A549 (cell line): ENCODE measurements at regions not wholly inside any gene's neighbourhood (a gene's known extent, or its start where the extent isn't known, plus 50 kb on each side); places are given as distances from the start of the nearest gene placed in this dataset.

Source experiments
- ATAC-seq, 2 experiments: fragments of 200-7000 bp in 1 of 2; fragments of >200 bp in 1 of 2; cut with Nextera tagmentation in 1 of 2; cut with Tn5 transposase in 1 of 2; 3 replicates each; pipeline versions ENCODE4 v1.8.0 to v1.9.1; 2018 to 2020; ENCODE audit warnings: mild to moderate bottlenecking in 1 of 2, moderate library complexity in 1 of 2
- CTCF ChIA-PET: fragments of 300-600 bp; sonication (Branson Sonifier 250); formaldehyde crosslinking; extraction: SDS; loops from one replicate; lab custom pipeline; 2021; ENCODE audit warnings: antibody characterized with exemption, inconsistent platforms; lab: Yijun Ruan, JAX
- POLR2A ChIA-PET: fragments of 350-600 bp; formaldehyde crosslinking; extraction: SDS; loops from one replicate; lab custom pipeline; 2021; ENCODE audit warnings: antibody characterized with exemption, inconsistent platforms; lab: Yijun Ruan, JAX
- DNase-seq, 2 experiments: peaks; one replicate each; pipeline versions ENCODE4 v3.0.0 to v3.0.0-alpha.2; 2011 to 2016; ENCODE audit warnings: low read depth in 1 of 2, low spot score in 1 of 2
- FAIRE-seq: peaks from 2 replicates; lab custom pipeline; 2011; peaks lifted over from hg19 to GRCh38; lab: Jason Lieb, UNC
- H3K27ac ChIP-seq, 2 experiments: fragments of >200 bp; sonication (Bioruptor Twin); formaldehyde crosslinking; 3 replicates each; pipeline ENCODE4 v1.5.1; 2016 to 2017
- H3K4me1 ChIP-seq: fragments of >200 bp; sonication (Bioruptor Twin); formaldehyde crosslinking; 3 replicates; pipeline ENCODE4 v1.6.1; 2016
- H3K4me2 ChIP-seq: fragments of >200 bp; sonication (Bioruptor Twin); formaldehyde crosslinking; 3 replicates; pipeline ENCODE4 v1.6.1; 2016
- H3K4me3 ChIP-seq: fragments of >200 bp; sonication (Bioruptor Twin); formaldehyde crosslinking; 3 replicates; pipeline ENCODE4 v1.5.1; 2016
- H3K9me3 ChIP-seq: fragments of >200 bp; sonication (Bioruptor Twin); formaldehyde crosslinking; 3 replicates; pipeline ENCODE4 v1.6.1; 2016
- CBX2 ChIP-seq: fragments of 200-600 bp; sonication (generic); IDR thresholded peaks from 2 replicates; pipeline ENCODE4 v1.6.1; 2016; ENCODE audit warnings: low read depth, mild to moderate bottlenecking, borderline replicate concordance
- CEBPB ChIP-seq, 2 experiments: fragments of >200 bp in 1 of 2; sonication (Bioruptor Twin) in 1 of 2; formaldehyde crosslinking in 1 of 2; IDR thresholded peaks; 2 replicates each; pipeline ENCODE4 v1.6.1; 2012 to 2016
- CHD2 ChIP-seq: fragments of 150-350 bp; IDR thresholded peaks from 2 replicates; pipeline ENCODE4 v1.6.1; 2014; ENCODE audit warnings: low read length; ENCODE audit not compliant: partially characterized antibody
- CTCF ChIP-seq: fragments of >200 bp; sonication (Bioruptor Twin); formaldehyde crosslinking; IDR thresholded peaks from 3 replicates; pipeline ENCODE4 v1.5.1; 2016
- ESRRA ChIP-seq: fragments of 150-350 bp; IDR thresholded peaks from 2 replicates; pipeline ENCODE4 v1.6.1; 2014; ENCODE audit warnings: mild to moderate bottlenecking, low read length, borderline replicate concordance
- FOXS1 ChIP-seq: fragments of 250-450 bp; sonication (Bioruptor Pico); IDR thresholded peaks from 2 replicates; pipeline ENCODE4 v1.5.0; 2020; ENCODE audit warnings: mild to moderate bottlenecking, moderate library complexity
- HOXB13 ChIP-seq: fragments of 250-450 bp; sonication (Bioruptor Pico); IDR thresholded peaks from 2 replicates; pipeline ENCODE4 v1.5.0; 2020; ENCODE audit warnings: low read depth, mild to moderate bottlenecking, moderate library complexity
- KDM5A ChIP-seq: fragments of 200-600 bp; sonication (generic); IDR thresholded peaks from 2 replicates; pipeline ENCODE4 v1.6.1; 2016; ENCODE audit warnings: antibody characterized with exemption, mild to moderate bottlenecking
- MAFK ChIP-seq: fragments of 450-650 bp; IDR thresholded peaks from 2 replicates; pipeline ENCODE4 v1.6.1; 2014; ENCODE audit not compliant: partially characterized antibody
- RAD21 ChIP-seq, 2 experiments: fragments of >200 bp in 1 of 2; sonication (Bioruptor Twin) in 1 of 2; formaldehyde crosslinking in 1 of 2; IDR thresholded peaks in 1 of 2; conservative IDR thresholded peaks in 1 of 2; 2 replicates in 1 of 2; 3 replicates in 1 of 2; pipeline ENCODE4 v1.6.1; 2012 to 2018; ENCODE audit warnings: inconsistent platforms in 1 of 2
- RCOR1 ChIP-seq: fragments of 150-350 bp; IDR thresholded peaks from 2 replicates; pipeline ENCODE4 v1.6.1; 2014; ENCODE audit warnings: antibody characterized with exemption, low read length, low read depth
- RFX5 ChIP-seq: fragments of 450-650 bp; IDR thresholded peaks from 2 replicates; pipeline ENCODE4 v1.7.1; 2014; ENCODE audit warnings: antibody characterized with exemption, mild to moderate bottlenecking, moderate library complexity
- ZC3H11A ChIP-seq: fragments of 450-650 bp; IDR thresholded peaks from 2 replicates; pipeline ENCODE4 v1.6.1; 2014; ENCODE audit warnings: antibody characterized with exemption, mild to moderate bottlenecking
- ZNF302 ChIP-seq: fragments of 250-450 bp; sonication (Bioruptor Pico); IDR thresholded peaks from 2 replicates; pipeline ENCODE4 v1.9.0; 2021; ENCODE audit warnings: inconsistent platforms, mild to moderate bottlenecking, moderate library complexity
- WGBS: methylation state at CpG from one replicate; pipeline ENCODE4 v1.1.6; 2017; ENCODE audit errors: missing lambda C conversion rate; 5-methylcytosine and 5-hydroxymethylcytosine counted together
- TF ChIP-seq, protein P1 (sequence below): IDR thresholded peaks from 2 replicates; pipeline ENCODE4 v1.6.1; 2012
- TF ChIP-seq, protein P2 (sequence below): fragments of >200 bp; sonication (Bioruptor Twin); formaldehyde crosslinking; IDR thresholded peaks from 2 replicates; pipeline ENCODE4 v1.6.1; 2016
- TF ChIP-seq, protein P3 (sequence below): fragments of 250-450 bp; sonication (Bioruptor Pico); IDR thresholded peaks from 2 replicates; pipeline ENCODE4 v1.5.0; 2020; ENCODE audit warnings: low read depth, mild to moderate bottlenecking, moderate library complexity

DNA sequence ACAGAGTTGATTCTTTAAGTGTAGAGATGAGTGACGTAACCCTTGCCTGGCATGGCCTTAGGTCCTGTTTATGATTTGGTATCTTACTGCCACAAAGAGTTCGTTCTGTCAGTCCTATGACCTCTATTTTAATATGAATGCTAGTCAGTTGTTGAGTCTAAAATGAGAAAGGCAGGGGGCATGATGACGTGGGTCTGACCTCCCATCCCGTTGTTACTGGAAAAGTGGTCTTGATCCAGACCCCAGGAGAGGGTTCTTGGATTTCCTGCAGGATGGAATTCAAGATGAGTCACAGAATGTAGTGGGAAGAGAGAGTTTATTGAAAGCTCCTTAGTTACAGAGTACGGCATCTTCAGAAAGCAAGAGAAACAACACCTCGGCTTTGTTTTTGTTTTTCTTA lies 317.0 kb upstream of the COBL start:
- DNase-seq (no peak), FAIRE-seq (no peak), ATAC-seq (no peak)
- WGBS: 7% methylated on average over 6 of the region's 6 CpGs
- Histone ChIP-seq H3K9me3 (no peaks in the 10 kb centered on the region), H3K4me1 (no peaks in the 10 kb centered on the region), H3K4me2 (no peak overlapping the region), H3K4me3 (no peak overlapping the region), H3K27ac (no peak overlapping the region)
- POLR2A ChIA-PET: no interaction called here
- TF ChIP-seq, protein P1, sequence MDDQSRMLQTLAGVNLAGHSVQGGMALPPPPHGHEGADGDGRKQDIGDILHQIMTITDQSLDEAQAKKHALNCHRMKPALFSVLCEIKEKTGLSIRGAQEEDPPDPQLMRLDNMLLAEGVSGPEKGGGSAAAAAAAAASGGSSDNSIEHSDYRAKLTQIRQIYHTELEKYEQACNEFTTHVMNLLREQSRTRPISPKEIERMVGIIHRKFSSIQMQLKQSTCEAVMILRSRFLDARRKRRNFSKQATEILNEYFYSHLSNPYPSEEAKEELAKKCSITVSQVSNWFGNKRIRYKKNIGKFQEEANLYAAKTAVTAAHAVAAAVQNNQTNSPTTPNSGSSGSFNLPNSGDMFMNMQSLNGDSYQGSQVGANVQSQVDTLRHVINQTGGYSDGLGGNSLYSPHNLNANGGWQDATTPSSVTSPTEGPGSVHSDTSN: no peak
- TF ChIP-seq KDM5A (no peak), FOXS1 (CRISPR knock-in tag) (no peak), CEBPB (IDR thresholded peaks at IDR 0.05) (no peak), RCOR1 (no peak), CTCF (no peak), ESRRA (no peak), RAD21 (conservative IDR thresholded peaks at IDR 0.05 in 1 of 2, IDR thresholded peaks at IDR 0.05 in 1 of 2) (no peak)
- TF ChIP-seq, protein P2, sequence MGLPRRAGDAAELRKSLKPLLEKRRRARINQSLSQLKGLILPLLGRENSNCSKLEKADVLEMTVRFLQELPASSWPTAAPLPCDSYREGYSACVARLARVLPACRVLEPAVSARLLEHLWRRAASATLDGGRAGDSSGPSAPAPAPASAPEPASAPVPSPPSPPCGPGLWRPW: no peak
- CTCF ChIA-PET: no interaction called here

- ATAC-seq: no peak
- DNase-seq: no peak
- no peak for FAIRE-seq
- no peak overlapping the region for H3K4me3 ChIP-seq
- H3K27ac ChIP-seq: no peak overlapping the region
- no peaks in the 10 kb centered on the region for H3K9me3 ChIP-seq
- CTCF ChIA-PET: no interaction called here
- H3K4me2 ChIP-seq: no peak overlapping the region
- WGBS: 0% methylated on average over 1 of the region's 1 CpG
- POLR2A ChIA-PET: no interaction called here
- H3K4me1 ChIP-seq: no peaks in the 10 kb centered on the region
- no peak for TF ChIP-seq CBX2
- TF ChIP-seq, protein P1: no peak
- no peak for TF ChIP-seq ZNF302 (CRISPR knock-in tag)
- TF ChIP-seq RFX5: no peak
- TF ChIP-seq, protein P3, sequence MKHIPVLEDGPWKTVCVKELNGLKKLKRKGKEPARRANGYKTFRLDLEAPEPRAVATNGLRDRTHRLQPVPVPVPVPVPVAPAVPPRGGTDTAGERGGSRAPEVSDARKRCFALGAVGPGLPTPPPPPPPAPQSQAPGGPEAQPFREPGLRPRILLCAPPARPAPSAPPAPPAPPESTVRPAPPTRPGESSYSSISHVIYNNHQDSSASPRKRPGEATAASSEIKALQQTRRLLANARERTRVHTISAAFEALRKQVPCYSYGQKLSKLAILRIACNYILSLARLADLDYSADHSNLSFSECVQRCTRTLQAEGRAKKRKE (CRISPR knock-in tag): no peak
- no peak for TF ChIP-seq CTCF
- TF ChIP-seq HOXB13 (CRISPR knock-in tag): no peak
- no peak for TF ChIP-seq ZC3H11A
These were observed 316.4 kb upstream of the COBL start for GRCh38 chr7:51633006-51633405.

DNA sequence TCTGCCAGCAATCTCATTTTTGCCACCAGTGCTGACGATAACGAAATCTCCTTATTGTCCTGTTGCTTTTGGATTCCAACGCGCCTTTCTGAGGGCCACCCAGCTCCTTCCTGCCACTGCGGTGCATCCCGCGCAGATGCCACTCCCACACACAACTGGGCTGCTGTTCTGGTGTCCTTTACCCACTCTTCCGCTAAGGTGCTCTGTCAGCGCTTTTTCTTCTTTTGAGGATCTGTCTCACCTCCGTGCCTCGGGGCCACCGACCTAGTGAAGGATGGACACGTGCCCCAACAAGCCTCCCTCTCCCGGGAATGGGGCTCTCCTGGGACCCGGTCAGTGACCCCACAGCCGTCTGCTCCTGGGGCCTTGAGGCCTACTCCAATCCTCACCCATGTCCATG lies 314.3 kb upstream of the COBL start:
- no peaks in the 10 kb centered on the region for H3K4me1 ChIP-seq
- no peak overlapping the region for H3K27ac ChIP-seq
- FAIRE-seq (no peak), ATAC-seq (no peak), DNase-seq (no peak)
- ChIA-PET POLR2A (no interaction called here), CTCF (no interaction called here)
- H3K4me3 ChIP-seq: no peak overlapping the region
- no peak overlapping the region for H3K4me2 ChIP-seq
- no peaks in the 10 kb centered on the region for H3K9me3 ChIP-seq
- peak; percentile 50 for TF ChIP-seq MAFK
- no peak for TF ChIP-seq CHD2
- 48% methylated on average over 16 of the region's 16 CpGs for WGBS
